SU-DHL-6 (cell line): ENCODE measurements at regions not wholly inside any gene's neighbourhood (a gene's known extent, or its start where the extent isn't known, plus 50 kb on each side); places are given as distances from the start of the nearest gene placed in this dataset.
"Not testable (repeated sequence)": the region's sequence is repeated elsewhere in the genome, so short reads cannot be mapped to it uniquely, and the experiment has no call there.

Source experiments
- H2AFZ ChIP-seq: fragments of 200-600 bp; sonication (generic); 2 replicates; pipeline ENCODE4 v1.6.1; 2014; ENCODE audit warnings: low read depth, mild to moderate bottlenecking, moderate library complexity, mixed read lengths, antibody characterized with exemption, low read length; ENCODE audit not compliant: severe bottlenecking
- H3F3A ChIP-seq: fragments of 200-600 bp; shearing (Covaris generic); 2 replicates; pipeline ENCODE4 v1.6.0; 2016; ENCODE audit warnings: antibody characterized with exemption, mild to moderate bottlenecking; ENCODE audit not compliant: insufficient read depth
- H3K27ac ChIP-seq: fragments of 200-600 bp; sonication (generic); 2 replicates; pipeline ENCODE4 v1.5.1; 2016; ENCODE audit warnings: low read depth, mild to moderate bottlenecking, low read length, moderate library complexity, mixed read lengths
- H3K27me3 ChIP-seq: fragments of 200-600 bp; sonication (generic), shearing (Covaris generic); 2 replicates; pipeline ENCODE4 v1.6.0; 2014; ENCODE audit warnings: mild to moderate bottlenecking, low read length
- H3K36me3 ChIP-seq: fragments of 200-600 bp; sonication (generic); 2 replicates; pipeline ENCODE4 v1.6.1; 2014; ENCODE audit warnings: mild to moderate bottlenecking, low read length, mixed read lengths
- H3K4me2 ChIP-seq: fragments of 300-600, 200-600 bp; shearing (Covaris generic), sonication (generic); 2 replicates; pipeline ENCODE4 v1.6.0; 2014; ENCODE audit warnings: low read length, low read depth, mild to moderate bottlenecking; ENCODE audit not compliant: poor library complexity, severe bottlenecking
- H3K4me3 ChIP-seq: fragments of 200-600 bp; sonication (generic); 2 replicates; pipeline ENCODE4 v1.5.1; 2014; ENCODE audit warnings: antibody characterized with exemption, low read length, mild to moderate bottlenecking, mixed read lengths; ENCODE audit not compliant: insufficient read depth, poor library complexity, severe bottlenecking
- H3K79me2 ChIP-seq: fragments of 200-600 bp; sonication (generic); 2 replicates; pipeline ENCODE4 v1.6.1; 2014; ENCODE audit warnings: mild to moderate bottlenecking, low read length, moderate library complexity; ENCODE audit not compliant: insufficient read depth
- H3K9ac ChIP-seq: fragments of 200-600 bp; sonication (generic); 2 replicates; pipeline ENCODE4 v1.7.0; 2014; ENCODE audit warnings: mild to moderate bottlenecking, low read length
- H3K9me2 ChIP-seq: fragments of 200-600 bp; sonication (generic); replicated peaks from 2 replicates; pipeline ENCODE4 v1.6.1; 2014; ENCODE audit warnings: low read length; ENCODE audit not compliant: insufficient read depth
- H3K9me3 ChIP-seq: fragments of 200-600 bp; sonication (generic); 2 replicates; pipeline ENCODE4 v1.6.1; 2014; ENCODE audit warnings: low read length, mixed read lengths; ENCODE audit not compliant: insufficient read depth
- H4K20me1 ChIP-seq: fragments of 200-600 bp; sonication (generic); 2 replicates; pipeline ENCODE4 v1.6.1; 2014; ENCODE audit warnings: low read depth, mild to moderate bottlenecking, antibody characterized with exemption, low read length, moderate library complexity, mixed read lengths
- EZH2phosphoT487 ChIP-seq: fragments of 200-600 bp; sonication (generic), shearing (Covaris generic); conservative IDR thresholded peaks from 2 replicates; pipeline ENCODE4 v1.6.1; 2018; ENCODE audit warnings: mild to moderate bottlenecking, antibody characterized with exemption, low read length, moderate library complexity, mixed read lengths
- TF ChIP-seq, protein P1 (sequence below): fragments of 200-600 bp; sonication (generic); IDR thresholded peaks from one replicate; pipeline ENCODE4 v1.5.1; 2017; ENCODE audit warnings: antibody characterized with exemption, mild to moderate bottlenecking, low read length, moderate library complexity; ENCODE audit not compliant: insufficient read depth, poor library complexity, severe bottlenecking

DNA sequence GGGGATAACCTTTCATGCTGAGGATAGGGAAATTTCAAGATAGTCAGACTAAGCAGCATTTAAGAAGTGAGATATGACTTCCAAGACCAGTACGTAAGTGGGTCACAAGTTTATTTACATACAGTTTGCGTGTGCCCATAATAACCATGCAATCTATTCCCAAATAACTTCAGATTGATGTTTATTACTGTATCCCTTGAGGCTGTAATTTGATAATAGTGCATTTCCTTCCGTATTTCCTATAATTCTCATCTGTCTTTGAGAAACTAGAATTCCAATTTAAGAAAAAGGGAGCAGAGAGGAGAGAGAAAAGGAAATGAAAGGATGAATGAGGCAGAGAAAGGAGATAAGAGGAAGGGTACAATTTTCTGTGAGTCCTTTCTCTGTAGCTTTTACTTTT lies 1073.1 kb downstream of the EPHA3 start:
- Histone ChIP-seq H3K9me2 (no peaks in the 10 kb centered on the region), H3K9ac (no peak overlapping the region)
- no peak for TF ChIP-seq EZH2phosphoT487
- TF ChIP-seq, protein P1, sequence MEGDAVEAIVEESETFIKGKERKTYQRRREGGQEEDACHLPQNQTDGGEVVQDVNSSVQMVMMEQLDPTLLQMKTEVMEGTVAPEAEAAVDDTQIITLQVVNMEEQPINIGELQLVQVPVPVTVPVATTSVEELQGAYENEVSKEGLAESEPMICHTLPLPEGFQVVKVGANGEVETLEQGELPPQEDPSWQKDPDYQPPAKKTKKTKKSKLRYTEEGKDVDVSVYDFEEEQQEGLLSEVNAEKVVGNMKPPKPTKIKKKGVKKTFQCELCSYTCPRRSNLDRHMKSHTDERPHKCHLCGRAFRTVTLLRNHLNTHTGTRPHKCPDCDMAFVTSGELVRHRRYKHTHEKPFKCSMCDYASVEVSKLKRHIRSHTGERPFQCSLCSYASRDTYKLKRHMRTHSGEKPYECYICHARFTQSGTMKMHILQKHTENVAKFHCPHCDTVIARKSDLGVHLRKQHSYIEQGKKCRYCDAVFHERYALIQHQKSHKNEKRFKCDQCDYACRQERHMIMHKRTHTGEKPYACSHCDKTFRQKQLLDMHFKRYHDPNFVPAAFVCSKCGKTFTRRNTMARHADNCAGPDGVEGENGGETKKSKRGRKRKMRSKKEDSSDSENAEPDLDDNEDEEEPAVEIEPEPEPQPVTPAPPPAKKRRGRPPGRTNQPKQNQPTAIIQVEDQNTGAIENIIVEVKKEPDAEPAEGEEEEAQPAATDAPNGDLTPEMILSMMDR, result no peak

DNA sequence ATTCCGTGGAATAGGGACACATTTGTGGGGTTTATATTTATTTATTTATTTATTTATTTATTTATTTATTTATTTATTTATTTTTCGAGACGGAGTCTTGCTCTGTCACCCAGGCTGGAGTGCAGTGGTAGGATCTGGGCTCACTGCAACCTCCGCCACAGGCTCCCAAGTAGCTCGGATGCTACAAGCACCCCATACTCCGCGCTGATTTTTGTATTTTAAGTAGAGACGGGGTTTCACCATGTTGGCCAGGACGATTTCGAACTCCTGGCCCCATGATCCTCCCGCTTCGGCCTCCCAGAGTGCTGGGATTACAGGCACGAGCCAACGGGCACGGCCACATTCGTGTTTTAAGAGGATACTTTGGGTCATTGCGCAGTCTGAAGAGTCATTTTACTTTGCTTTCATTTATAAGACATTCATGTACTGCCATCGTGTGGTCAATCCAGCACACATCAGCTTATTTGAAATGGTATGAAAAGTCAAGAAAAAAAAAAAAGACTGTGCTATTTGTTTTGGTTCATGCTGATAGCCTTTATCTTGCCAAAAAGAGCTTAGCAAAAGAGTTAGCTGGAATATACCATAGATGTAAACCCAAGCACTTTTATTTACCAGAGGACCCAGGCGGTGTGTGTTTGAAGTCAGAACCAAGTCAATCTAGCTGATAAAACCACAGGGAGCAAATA lies 1075.0 kb downstream of the EPHA3 start:
- H3K9ac ChIP-seq, H3K9me2 ChIP-seq, H3K36me3 ChIP-seq, H3K27me3 ChIP-seq, H2AFZ ChIP-seq, H3K4me3 ChIP-seq, H3F3A ChIP-seq, H3K4me2 ChIP-seq, H3K9me3 ChIP-seq, H3K27ac ChIP-seq, H3K79me2 ChIP-seq, H4K20me1 ChIP-seq: not testable (repeated sequence)
- TF ChIP-seq, protein P1, result peak; percentile 22

More for the DNA sequence above, 1073.1 kb downstream of the EPHA3 start:
- H4K20me1 ChIP-seq, result no peaks in the 10 kb centered on the region
- H3F3A ChIP-seq, result no peaks in the 10 kb centered on the region
- no peaks in the 10 kb centered on the region for H3K79me2 ChIP-seq
- no peak overlapping the region for H2AFZ ChIP-seq
- H3K27ac ChIP-seq, result no peak overlapping the region
- H3K4me3 ChIP-seq, result no peak overlapping the region
- no peaks in the 10 kb centered on the region for H3K9me3 ChIP-seq
- no peaks in the 10 kb centered on the region for H3K27me3 ChIP-seq
- no peaks in the 10 kb centered on the region for H3K36me3 ChIP-seq
- H3K4me2 ChIP-seq, result no peak overlapping the region

DNA sequence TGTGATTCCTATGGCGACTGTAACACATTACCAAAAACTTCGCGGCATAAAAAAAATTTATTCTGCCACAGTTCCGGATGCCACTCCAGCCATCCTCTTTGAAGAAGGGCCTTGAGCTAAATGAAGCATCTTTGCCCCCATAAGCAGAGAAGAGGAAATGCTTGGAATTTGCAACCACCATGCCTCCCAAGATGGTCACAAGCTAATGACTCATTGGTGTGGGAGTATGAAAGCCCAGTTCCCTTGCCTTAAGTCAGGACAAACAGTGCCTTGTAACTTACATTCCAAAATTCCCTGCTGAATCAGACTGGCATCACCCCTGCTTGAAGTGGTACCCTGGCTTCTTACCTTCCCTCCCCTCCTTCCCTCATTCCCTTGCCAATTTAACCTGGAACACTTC lies 1077.4 kb downstream of the EPHA3 start:
- no peaks in the 10 kb centered on the region for H3K27me3 ChIP-seq
- no peaks in the 10 kb centered on the region for H3K79me2 ChIP-seq
- no peaks in the 10 kb centered on the region for H3F3A ChIP-seq
- H3K9me3 ChIP-seq, result no peaks in the 10 kb centered on the region
- no peak overlapping the region for H2AFZ ChIP-seq
- no peak overlapping the region for H3K4me2 ChIP-seq
- no peaks in the 10 kb centered on the region for H4K20me1 ChIP-seq
- no peaks in the 10 kb centered on the region for H3K9me2 ChIP-seq
- no peak overlapping the region for H3K27ac ChIP-seq
- H3K36me3 ChIP-seq, result no peaks in the 10 kb centered on the region
- H3K9ac ChIP-seq, result no peak overlapping the region
- TF ChIP-seq EZH2phosphoT487, result no peak
- TF ChIP-seq, protein P1, result no peak
- no peak overlapping the region for H3K4me3 ChIP-seq

DNA sequence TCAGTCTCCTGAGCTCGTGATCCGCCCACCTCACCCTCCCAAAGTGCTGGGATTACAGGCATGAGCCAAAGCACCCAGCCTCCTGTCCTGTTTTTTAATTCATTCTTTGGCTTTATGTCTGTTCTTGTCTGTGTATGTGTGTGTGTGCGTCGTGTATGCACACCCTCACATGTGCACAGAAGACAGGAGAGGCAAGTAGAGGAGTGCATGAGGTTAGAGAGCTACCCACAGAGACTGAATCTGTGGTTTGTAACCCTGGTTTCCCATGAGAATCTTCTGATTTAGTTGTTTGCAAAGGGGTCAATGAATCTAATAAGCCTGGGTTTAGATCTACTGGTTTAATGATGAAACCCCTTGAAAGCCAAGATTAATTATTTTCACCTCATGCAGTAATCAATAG lies 1090.0 kb downstream of the EPHA3 start:
- not testable (repeated sequence) for H3K27me3 ChIP-seq, H4K20me1 ChIP-seq, H3K27ac ChIP-seq, H3K36me3 ChIP-seq, H2AFZ ChIP-seq, H3K9me3 ChIP-seq, H3K9ac ChIP-seq, H3K4me2 ChIP-seq, H3K9me2 ChIP-seq, H3F3A ChIP-seq, H3K79me2 ChIP-seq, H3K4me3 ChIP-seq

DNA sequence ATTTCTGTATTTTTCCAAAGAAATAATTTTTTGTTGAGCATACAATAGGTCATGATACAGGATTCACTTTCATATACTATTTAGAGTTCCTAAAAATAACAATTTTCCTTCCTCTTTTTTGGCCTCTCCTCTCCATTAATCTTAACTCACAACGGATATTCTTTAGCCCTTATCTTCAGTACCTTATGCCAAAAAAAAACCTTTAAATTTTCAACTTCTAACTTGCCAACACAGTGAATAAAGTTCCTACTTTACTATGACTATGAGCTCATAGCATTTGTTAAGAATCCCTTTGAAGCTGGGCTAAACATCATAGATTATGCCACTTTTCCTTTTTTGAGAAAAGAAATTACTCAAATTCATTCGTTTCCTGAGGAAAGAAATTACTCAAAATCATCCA lies 1095.5 kb downstream of the EPHA3 start:
- not testable (repeated sequence) for H3K27me3 ChIP-seq, H3K9me3 ChIP-seq, H3K27ac ChIP-seq, H3K4me3 ChIP-seq, H3K9me2 ChIP-seq, H3K79me2 ChIP-seq, H3K9ac ChIP-seq, H3F3A ChIP-seq, H3K4me2 ChIP-seq, H3K36me3 ChIP-seq, H2AFZ ChIP-seq, H4K20me1 ChIP-seq

DNA sequence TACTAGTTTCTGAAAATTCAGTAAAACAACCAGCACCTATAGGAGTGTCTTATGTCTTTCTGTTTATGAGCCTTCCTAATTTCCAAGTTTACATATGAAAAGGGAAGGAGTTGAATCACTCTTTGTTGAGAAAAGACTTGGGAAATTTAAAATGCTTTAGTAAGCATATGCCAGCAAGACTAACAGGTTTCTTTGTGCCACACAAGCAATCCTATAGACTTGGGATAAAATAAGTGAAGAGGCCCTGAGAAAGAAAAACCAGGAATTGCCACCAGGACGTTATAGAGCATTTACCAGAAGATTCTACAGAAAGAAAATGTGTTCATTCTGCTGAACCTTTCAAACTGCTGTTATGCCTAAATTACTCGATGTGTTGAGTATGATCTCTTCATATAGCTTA lies 1099.1 kb downstream of the EPHA3 start:
- H4K20me1 ChIP-seq, H3K4me3 ChIP-seq, H3K9me3 ChIP-seq, H3K9ac ChIP-seq, H2AFZ ChIP-seq, H3K79me2 ChIP-seq, H3K4me2 ChIP-seq, H3K27ac ChIP-seq, H3K27me3 ChIP-seq, H3K9me2 ChIP-seq, H3F3A ChIP-seq, H3K36me3 ChIP-seq: not testable (repeated sequence)
